Fibroblast of peridontal ligament (primary cell): ENCODE measurements at regions not wholly inside any gene's neighbourhood (a gene's known extent, or its start where the extent isn't known, plus 50 kb on each side); places are given as distances from the start of the nearest gene placed in this dataset.

Experiments
- DNase-seq: peaks from one replicate; pipeline ENCODE4 v3.0.0-alpha.2; 2010; ENCODE audit errors: extremely low read depth

DNA sequence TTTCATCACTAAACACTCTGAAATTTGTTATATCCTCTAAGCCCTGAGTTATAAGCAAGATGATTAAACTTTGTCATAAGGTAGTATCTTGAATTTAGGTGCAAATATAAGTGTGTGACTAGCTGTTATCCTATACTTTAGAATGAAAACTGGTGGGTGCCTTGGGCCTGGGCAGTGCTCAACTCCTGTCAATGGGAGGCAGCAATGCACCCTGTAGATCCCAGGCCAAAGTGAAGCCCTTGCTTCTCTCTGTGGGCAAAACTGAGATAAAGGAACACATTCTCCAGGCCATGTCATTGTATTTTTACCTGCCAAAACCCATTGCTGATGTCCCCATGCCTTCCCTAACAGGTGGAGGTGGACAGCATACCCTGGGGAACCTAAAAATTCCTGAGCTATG lies 525.2 kb downstream of the TNS1 start:
- DNase-seq, result no peak

DNA sequence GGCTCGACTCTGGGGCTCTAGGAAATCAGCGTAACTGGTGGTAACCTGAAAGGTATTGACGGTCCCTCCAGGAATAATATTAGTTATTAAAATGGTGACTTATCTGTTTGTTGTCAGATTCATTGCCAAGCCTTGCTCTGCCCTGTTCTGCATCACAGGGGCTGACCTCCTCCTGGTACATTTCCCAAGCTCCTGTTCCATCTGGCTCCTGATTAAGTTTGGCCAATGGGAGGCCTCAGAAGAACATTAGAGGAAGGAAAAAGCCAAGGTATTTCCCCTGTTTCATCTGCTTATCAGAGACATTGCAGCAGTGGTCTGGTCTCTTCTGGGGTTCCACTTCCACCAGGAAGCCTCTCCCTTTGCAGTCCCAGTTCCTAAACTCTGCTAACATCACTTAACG lies 527.0 kb downstream of the TNS1 start:
- no peak for DNase-seq

- DNase-seq, result no peak
Observed at GRCh38 chr2:217475101-217475500, 527.7 kb downstream of the TNS1 start.

GRCh38 chr2:217471319-217471718 lies 531.5 kb downstream of the TNS1 start:
- DNase-seq, result peak; percentile 73

DNA sequence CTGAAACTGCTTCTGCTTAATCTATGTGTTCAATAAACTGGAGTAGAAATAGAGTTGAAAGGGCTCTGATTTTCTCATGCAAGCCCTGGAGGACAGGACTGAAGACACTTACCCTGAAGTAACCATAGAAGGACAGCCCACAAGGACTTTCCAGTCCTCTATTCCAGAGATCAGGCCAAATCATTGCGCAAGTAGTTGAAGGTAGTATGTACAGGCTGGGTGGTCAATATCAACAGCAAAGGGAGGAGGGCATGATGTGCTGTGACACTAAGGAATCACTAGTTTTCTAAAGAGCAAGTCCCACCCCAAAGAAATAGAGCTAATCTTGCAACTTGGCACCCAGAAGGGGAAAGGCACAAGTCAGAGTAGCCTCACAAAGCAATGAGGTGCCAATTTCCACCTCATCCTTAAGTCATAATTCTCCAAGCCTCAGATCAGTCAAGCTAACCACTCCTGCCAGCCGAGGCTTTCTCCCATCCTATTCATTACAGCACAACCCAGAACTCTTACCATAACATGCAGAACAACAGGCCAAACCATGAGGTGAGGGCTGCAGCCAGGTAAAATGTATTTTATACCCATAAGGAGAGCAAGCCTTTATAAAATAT lies 533.5 kb downstream of the TNS1 start:
- DNase-seq, result no peak

GRCh38 chr2:217468042-217468830 lies 534.6 kb downstream of the TNS1 start:
- DNase-seq, result peak; percentile 28

GRCh38 chr2:217467331-217467730 lies 535.5 kb downstream of the TNS1 start:
- peak; percentile 29 for DNase-seq

DNA sequence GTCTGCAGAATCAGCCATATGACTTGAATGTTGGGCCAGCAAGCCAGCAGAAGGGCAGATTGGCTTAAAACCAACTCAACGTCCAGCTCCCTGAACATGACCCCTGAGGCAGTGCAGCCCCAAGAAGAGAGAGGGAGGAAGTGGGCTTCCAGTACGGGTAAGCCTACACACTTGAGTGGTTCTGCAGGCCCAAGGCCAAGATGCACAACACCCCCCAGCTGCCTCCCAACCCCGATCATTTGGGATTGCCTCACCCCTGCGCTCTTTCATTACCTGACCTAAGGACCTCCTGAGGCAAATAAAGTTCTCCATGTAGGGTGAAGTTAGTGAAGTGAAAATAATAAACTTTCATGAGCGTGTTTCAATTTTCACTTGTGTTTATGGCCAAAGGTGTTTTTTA lies 536.0 kb downstream of the TNS1 start:
- DNase-seq, result no peak

GRCh38 chr2:217466104-217466503 lies 536.7 kb downstream of the TNS1 start:
- no peak for DNase-seq

DNA sequence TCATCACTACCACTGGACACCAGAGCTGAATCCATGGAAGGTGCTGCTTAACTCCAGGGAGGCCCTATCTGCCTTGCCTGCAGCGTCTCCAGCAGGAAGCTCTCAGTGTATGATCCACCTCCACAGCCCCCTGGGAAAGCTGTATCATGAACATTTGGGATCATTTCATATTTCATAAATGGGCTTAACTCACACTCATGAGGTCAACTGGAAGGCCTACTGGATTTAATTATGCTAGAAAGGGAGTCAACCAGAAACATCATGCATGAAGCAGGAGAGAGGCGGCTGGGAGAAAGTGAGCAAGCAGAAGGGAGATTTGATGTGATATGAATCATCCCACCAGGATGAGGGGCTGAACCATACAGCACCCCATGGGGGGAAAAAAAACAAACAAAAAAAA lies 537.7 kb downstream of the TNS1 start:
- DNase-seq, result peak; percentile 71

GRCh38 chr2:217463402-217464075 lies 539.3 kb downstream of the TNS1 start:
- DNase-seq, result no peak

- DNase-seq, result no peak
Observed at GRCh38 chr2:217462121-217462520, 540.7 kb downstream of the TNS1 start.

DNA sequence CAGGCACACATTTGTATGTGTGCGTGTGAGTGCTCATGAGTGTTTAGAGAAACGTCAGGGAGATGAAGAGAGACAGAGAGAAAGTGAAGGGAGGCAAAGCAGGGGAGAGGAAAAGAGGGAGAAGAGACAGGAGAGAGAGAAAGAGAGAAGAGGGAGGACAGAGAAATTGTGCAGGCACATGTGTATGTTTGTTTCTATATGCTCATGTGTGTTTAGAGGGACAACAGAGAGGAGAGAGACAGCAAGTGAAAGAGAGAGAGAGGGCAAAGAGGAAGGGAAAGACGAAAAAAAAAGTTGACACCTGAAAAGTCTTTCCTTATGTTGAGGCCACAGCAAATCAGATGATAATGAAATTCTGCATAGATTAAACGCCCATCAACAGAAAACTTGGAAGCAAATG lies 541.1 kb downstream of the TNS1 start:
- no peak for DNase-seq

- peak; percentile 37 for DNase-seq
Observed at GRCh38 chr2:217459680-217460405, 543.0 kb downstream of the TNS1 start.

- DNase-seq, result no peak
Observed at GRCh38 chr2:217459016-217459415, 543.8 kb downstream of the TNS1 start.

- peak; percentile 33 for DNase-seq
Observed at GRCh38 chr2:217456016-217456415, 546.8 kb downstream of the TNS1 start.

DNA sequence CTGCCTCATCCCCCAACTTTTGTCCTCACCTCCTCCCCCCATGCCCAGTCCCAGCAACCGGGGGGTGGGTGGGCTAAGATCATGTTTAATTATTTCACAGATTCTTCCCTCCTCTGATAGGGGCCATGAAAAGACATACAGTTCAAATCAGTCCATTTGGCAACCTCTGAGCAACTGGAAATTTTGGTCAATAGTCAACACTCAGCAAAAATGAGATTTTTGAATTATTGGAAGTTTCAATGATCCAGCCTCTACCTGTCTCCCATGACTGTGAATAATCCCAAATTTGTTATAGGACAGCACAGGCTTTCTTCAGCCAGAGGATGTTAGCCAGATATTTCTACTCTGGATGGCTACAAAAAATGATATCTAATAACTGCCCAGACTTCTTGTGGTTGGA lies 549.9 kb downstream of the TNS1 start:
- no peak for DNase-seq

GRCh38 chr2:217451666-217452065 lies 551.1 kb downstream of the TNS1 start:
- no peak for DNase-seq

GRCh38 chr2:217449444-217449843 lies 553.4 kb downstream of the TNS1 start:
- DNase-seq, result no peak

DNA sequence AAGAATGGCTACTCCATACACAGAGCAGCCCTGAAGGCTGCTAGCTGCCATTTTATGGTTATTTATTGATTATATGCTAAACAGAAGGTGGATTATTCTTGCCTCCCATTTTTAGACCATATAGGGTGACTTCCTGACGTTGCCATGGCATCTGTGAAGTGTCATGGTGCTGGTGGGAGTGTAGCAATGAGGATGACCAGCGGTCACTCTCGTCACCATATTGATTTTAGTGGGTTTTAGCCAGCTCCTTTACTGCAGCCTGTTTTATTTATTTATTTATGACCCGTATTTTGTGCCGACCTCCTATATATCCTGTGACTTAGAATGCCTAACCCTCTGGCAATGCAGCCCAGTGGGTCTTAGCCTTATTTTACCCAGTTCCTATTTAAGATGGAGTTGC lies 553.9 kb downstream of the TNS1 start:
- no peak for DNase-seq

DNA sequence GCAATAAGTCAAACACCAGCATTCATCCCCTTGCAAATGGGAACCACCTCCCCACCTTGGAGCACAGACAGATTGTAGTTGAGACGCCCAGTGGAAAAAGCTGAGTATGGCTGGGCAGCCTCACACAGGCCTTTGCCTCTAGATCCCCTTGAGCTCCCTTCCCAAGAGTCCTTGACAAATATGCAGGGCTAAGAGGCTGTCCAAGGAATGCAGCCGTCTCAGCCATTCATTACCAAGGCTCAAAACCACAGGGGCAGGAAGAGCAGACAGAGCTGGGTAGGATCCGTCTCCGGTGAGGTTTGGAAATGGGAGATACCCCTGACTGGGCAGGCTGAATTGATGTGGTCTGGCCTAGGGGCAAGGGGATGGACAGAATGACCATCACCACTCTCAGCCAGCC lies 557.1 kb downstream of the TNS1 start:
- DNase-seq, result peak; percentile 58

- DNase-seq, result no peak
Observed at GRCh38 chr2:217444932-217445331, 557.9 kb downstream of the TNS1 start.
